IPS-20b (cell line): ENCODE measurements at regions not wholly inside any gene's neighbourhood (a gene's known extent, or its start where the extent isn't known, plus 50 kb on each side); places are given as distances from the start of the nearest gene placed in this dataset.

Experiments
- H3K27ac ChIP-seq: one replicate; pipeline ENCODE4 v1.5.1; 2013; ENCODE audit warnings: low read length
- H3K27me3 ChIP-seq: 2 replicates; pipeline ENCODE4 v1.6.1; 2013; ENCODE audit warnings: mild to moderate bottlenecking, low read length, inconsistent platforms; ENCODE audit not compliant: insufficient read depth
- H3K36me3 ChIP-seq: 2 replicates; pipeline ENCODE4 v1.6.1; 2013; ENCODE audit warnings: low read depth, mild to moderate bottlenecking, inconsistent platforms, low read length, moderate library complexity; ENCODE audit not compliant: insufficient read depth
- H3K4me1 ChIP-seq: 2 replicates; pipeline ENCODE4 v1.6.1; 2013; ENCODE audit warnings: mild to moderate bottlenecking, control low read depth, inconsistent platforms, low read length, moderate library complexity; ENCODE audit not compliant: insufficient read depth
- H3K4me3 ChIP-seq: 2 replicates; pipeline ENCODE4 v1.5.1; 2013; ENCODE audit warnings: mild to moderate bottlenecking, low read length, inconsistent platforms
- H3K9ac ChIP-seq: 2 replicates; pipeline ENCODE4 v1.6.1; 2013; ENCODE audit warnings: low read depth, mild to moderate bottlenecking, inconsistent platforms, low read length, moderate library complexity
- H3K9me3 ChIP-seq: 2 replicates; pipeline ENCODE4 v1.6.1; 2013; ENCODE audit warnings: mild to moderate bottlenecking, low read depth, low read length, inconsistent platforms; ENCODE audit not compliant: insufficient read depth

DNA sequence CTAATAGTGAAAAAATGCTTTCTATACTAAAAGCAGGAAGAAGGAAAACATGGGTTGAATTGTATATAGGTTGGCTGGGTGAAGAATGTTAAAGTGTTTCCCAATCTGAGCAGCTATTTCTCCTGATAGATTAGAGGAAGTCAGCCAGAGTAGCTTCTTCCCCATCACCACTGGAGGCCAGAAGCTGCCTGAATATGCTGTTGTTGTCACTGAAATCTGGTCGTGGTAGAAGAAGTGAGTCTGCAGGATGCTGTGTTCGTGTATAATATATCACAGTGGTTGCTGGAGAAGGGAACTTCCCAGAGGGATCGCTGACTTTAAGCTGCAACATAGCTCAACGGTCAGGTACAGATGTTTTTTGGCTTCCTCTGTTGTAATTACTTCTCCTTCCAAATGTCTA is 247.5 kb upstream of the LRATD1 start:
- no peaks in the 10 kb centered on the region for H3K27me3 ChIP-seq
- H3K9ac ChIP-seq: no peak overlapping the region
- no peak overlapping the region for H3K27ac ChIP-seq
- H3K36me3 ChIP-seq: no peaks in the 10 kb centered on the region
- no peaks in the 10 kb centered on the region for H3K9me3 ChIP-seq
- no peak overlapping the region for H3K4me3 ChIP-seq
- H3K4me1 ChIP-seq: no peaks in the 10 kb centered on the region

DNA sequence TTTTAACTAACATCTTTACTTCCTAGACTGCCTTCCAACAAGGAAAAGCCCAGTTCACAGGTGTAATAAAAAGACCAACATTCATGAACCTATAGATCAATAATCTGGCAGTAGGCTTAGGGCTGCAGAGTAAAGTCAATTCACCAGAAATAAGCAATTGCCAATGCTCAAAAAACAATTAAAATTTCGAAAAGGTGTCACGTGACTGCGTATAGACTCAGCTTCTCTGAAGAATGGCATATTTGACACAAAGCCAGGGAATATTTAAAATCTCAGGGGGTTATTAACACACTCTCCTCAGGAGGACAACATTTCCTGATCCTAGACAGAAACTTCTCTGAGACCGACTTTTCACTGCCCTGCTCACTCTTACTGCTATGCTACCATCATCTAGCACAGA is 245.2 kb upstream of the LRATD1 start:
- no peak overlapping the region for H3K9ac ChIP-seq
- H3K4me1 ChIP-seq: no peaks in the 10 kb centered on the region
- no peaks in the 10 kb centered on the region for H3K27me3 ChIP-seq
- H3K27ac ChIP-seq: no peak overlapping the region
- H3K9me3 ChIP-seq: no peaks in the 10 kb centered on the region
- H3K4me3 ChIP-seq: no peak overlapping the region
- no peaks in the 10 kb centered on the region for H3K36me3 ChIP-seq

DNA sequence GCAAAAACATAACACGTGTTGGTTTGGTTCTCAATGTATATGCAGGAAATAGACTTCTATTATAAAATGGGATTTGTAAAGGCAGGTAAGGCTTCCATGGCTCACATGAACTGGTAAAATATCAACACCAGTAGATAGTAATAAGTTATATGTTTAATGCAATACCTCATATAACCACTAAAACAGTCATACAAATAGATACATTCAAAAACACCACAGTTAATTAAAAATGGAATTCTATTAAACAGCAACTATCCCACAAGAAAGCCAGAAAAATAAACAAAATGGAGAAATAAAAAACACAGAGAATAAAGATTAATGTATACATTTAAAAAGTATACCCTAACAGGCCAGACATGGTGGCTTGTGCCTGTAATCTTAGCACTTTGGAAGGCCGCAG is 243.8 kb upstream of the LRATD1 start:
- Histone ChIP-seq H3K36me3 (no peaks in the 10 kb centered on the region), H3K4me3 (no peak overlapping the region), H3K9ac (no peak overlapping the region), H3K4me1 (no peaks in the 10 kb centered on the region), H3K27me3 (no peaks in the 10 kb centered on the region), H3K27ac (no peak overlapping the region), H3K9me3 (no peaks in the 10 kb centered on the region)

DNA sequence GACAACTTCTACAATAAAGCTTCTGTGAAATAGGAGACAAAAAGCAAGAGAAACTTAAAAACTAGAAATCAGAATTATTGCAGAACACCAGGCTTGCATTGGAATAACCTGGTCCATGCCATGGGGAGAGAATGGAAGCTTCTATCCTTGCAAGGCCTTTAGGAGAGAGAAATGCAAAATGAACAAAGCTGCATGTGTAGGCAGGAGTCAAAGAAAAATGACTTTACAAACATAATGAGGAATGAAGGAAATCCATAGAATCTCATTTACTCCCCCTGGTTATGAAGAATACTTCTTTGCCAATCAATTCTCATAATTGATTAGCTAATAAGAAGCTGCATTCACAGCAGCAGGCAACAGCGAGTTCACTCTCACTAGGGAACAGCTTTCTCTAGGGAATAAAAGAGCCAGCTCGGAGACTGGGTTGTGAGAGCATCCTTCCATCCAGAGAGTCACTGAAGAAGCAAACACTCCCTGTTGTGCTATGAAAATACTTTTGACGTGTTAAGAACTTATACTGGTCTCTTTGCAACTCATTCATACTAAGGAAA is 235.9 kb upstream of the LRATD1 start:
- Histone ChIP-seq H3K36me3 (no peaks in the 10 kb centered on the region), H3K27me3 (peaks cover 4% of the 10 kb centered on the region; the same call in 1 of the 2 replicates), H3K4me1 (peaks cover 7% of the 10 kb centered on the region; the same call in 1 of the 2 replicates), H3K27ac (no peak overlapping the region), H3K4me3 (no peak overlapping the region), H3K9ac (no peak overlapping the region), H3K9me3 (no peaks in the 10 kb centered on the region)

DNA sequence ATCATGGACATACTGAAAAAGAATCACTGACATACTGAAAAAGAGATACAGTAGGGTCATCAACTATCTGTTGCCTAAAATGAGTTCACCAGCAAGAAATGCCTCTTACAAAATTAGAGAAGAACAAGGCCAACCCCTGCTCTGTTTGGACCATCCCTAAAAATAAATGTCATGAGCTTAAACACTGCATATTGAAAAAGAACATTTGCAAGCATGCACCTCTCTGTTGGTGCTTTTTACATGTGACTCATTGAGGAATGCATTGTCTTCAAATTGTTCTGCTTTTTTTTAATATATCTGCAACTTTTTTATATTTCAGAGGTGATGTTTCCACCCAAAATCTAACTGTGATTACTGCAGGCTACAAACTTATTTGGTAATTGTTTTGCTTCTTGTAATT is 233.9 kb upstream of the LRATD1 start:
- Histone ChIP-seq H3K4me3 (no peak overlapping the region), H3K9ac (no peak overlapping the region), H3K4me1 (peaks cover 12% of the 10 kb centered on the region; the same call in 1 of the 2 replicates), H3K27ac (no peak overlapping the region), H3K36me3 (no peaks in the 10 kb centered on the region), H3K9me3 (no peaks in the 10 kb centered on the region), H3K27me3 (peaks cover 4% of the 10 kb centered on the region; the same call in 1 of the 2 replicates)

DNA sequence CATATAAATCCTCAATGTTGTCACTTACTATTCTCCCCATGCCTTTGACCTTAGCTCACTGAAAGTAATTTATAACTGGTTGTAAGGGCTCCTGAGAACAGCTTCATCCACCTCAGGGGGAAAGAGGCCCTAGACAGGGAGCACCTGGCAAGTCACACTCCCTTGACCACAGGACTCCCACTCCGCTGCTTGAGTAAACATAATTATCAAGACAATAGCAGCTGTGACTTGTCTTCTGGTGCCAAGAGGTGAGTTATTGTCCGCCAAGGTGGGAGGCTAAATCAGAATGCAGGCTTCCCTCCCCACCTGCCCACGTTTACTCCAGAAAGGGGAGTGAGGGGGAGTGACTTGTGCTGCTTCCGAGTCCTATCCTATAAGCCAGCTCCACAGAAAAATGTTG is 230.6 kb upstream of the LRATD1 start:
- H3K9me3 ChIP-seq: no peaks in the 10 kb centered on the region

DNA sequence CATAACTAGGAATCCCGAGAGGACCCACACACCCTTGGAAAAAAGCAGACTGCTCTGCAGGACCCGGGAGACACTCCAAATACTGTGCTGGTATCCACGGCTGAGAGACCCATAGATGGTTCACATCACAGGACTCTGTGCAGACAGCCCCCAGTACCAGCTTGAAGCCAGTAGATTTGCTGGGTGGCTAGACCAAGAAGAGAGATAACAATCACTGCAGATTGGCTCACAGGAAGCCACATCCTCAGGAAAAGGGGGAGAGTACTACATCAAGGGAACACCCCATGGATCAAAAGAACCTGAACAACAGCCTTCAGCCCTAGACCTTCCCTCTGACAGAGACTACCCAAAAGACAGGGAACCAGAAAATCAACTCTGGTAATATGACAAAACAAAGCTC is 223.8 kb upstream of the LRATD1 start:
- Histone ChIP-seq H3K9me3 (no peaks in the 10 kb centered on the region), H3K27ac (no peak overlapping the region), H3K27me3 (no peaks in the 10 kb centered on the region), H3K36me3 (no peaks in the 10 kb centered on the region), H3K4me3 (no peak overlapping the region), H3K4me1 (no peaks in the 10 kb centered on the region), H3K9ac (no peak overlapping the region)

More for the DNA sequence above, 230.6 kb upstream of the LRATD1 start:
- Histone ChIP-seq H3K36me3 (no peaks in the 10 kb centered on the region), H3K4me1 (peaks cover 12% of the 10 kb centered on the region; the same call in 1 of the 2 replicates), H3K27ac (no peak overlapping the region), H3K27me3 (peaks cover 4% of the 10 kb centered on the region; the same call in 1 of the 2 replicates), H3K4me3 (peak overlapping the region; percentile 21; the same call in 1 of the 2 replicates), H3K9ac (no peak overlapping the region)

DNA sequence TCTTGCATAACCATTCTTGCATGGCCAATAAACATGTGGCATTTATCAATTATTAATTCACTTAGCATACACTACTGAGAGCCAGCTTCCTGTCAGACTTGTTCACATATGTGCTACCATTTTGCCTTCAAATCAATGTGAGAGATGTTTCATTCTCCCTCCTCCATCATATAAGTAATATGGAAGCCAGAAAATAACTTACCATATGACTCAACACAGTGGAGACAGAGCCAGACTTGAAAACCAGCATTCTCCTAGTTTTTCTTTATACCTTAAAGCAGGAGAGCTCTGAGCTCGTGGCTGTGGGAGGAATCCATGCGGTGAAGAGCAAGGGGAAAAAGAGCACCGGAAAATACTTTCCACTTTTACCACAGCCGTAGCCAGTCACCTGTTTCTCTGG is 215.0 kb upstream of the LRATD1 start:
- Histone ChIP-seq H3K27me3 (no peaks in the 10 kb centered on the region), H3K9me3 (no peaks in the 10 kb centered on the region), H3K27ac (no peak overlapping the region), H3K9ac (no peak overlapping the region), H3K4me3 (no peak overlapping the region), H3K36me3 (no peaks in the 10 kb centered on the region), H3K4me1 (no peaks in the 10 kb centered on the region)

DNA sequence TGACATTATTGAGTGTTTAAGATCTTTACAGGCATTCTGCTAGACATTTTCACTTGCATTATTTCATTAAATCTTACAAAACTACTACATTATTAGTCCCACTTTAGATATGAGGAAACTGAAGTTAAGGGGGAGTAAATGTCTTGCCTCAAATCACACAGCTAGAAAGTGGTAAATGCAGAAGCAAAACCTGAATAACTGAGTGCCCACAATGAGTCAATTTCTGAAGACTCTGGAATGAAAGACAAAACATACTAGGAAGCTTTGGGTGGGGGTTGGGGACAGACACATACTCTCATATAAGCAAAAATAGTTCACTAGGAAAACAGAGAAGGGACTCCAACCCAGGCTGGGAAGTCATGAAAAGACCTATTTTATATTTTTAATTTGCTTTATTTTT is 214.4 kb upstream of the LRATD1 start:
- Histone ChIP-seq H3K4me1 (no peaks in the 10 kb centered on the region), H3K27me3 (no peaks in the 10 kb centered on the region), H3K36me3 (no peaks in the 10 kb centered on the region), H3K9ac (no peak overlapping the region), H3K9me3 (no peaks in the 10 kb centered on the region), H3K4me3 (no peak overlapping the region), H3K27ac (no peak overlapping the region)

DNA sequence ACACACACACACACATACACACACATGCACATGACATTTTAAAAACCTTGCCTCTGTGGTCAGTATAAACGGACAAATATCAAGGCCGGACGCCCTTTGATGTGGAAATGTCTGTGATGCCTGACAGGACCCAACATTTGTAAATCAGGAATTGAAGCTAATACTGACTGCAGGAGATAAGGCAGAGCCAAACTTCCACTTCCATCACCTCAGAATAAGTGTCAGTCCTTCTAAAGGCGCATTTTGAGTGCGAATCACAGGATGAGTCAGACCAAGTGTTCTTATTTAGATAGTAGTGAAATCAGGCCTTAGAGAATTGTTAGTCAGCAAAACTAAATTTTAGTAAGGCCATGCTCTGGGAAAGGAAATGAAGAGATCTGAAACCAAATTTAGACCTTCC is 211.7 kb upstream of the LRATD1 start:
- no peaks in the 10 kb centered on the region for H3K27me3 ChIP-seq

DNA sequence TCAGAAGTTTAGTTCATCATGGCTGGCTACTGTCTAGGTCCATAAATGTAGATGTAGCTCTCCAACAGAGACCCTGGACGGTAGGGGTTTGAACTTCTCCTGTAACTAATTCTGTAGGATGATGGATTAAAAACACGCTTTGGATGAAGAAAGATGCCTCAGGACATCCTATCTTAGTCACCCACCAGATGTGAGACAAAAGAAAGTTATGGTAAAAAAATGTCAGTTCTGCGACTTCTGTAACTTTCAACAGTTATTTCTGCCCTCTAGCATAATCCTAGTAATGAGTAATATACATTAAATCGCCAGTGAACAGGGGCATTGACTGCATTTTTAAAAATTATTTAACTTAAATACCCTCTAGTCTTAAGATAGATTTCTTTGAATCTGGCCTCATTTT is 210.1 kb upstream of the LRATD1 start:
- H3K36me3 ChIP-seq: no peaks in the 10 kb centered on the region
- no peak overlapping the region for H3K9ac ChIP-seq
- H3K4me3 ChIP-seq: no peak overlapping the region
- H3K4me1 ChIP-seq: no peaks in the 10 kb centered on the region
- no peaks in the 10 kb centered on the region for H3K27me3 ChIP-seq
- H3K9me3 ChIP-seq: no peaks in the 10 kb centered on the region
- no peak overlapping the region for H3K27ac ChIP-seq

More for the DNA sequence above, 211.7 kb upstream of the LRATD1 start:
- no peak overlapping the region for H3K4me3 ChIP-seq
- H3K9me3 ChIP-seq: no peaks in the 10 kb centered on the region
- no peak overlapping the region for H3K27ac ChIP-seq
- H3K9ac ChIP-seq: no peak overlapping the region
- H3K36me3 ChIP-seq: no peaks in the 10 kb centered on the region
- H3K4me1 ChIP-seq: no peaks in the 10 kb centered on the region

DNA sequence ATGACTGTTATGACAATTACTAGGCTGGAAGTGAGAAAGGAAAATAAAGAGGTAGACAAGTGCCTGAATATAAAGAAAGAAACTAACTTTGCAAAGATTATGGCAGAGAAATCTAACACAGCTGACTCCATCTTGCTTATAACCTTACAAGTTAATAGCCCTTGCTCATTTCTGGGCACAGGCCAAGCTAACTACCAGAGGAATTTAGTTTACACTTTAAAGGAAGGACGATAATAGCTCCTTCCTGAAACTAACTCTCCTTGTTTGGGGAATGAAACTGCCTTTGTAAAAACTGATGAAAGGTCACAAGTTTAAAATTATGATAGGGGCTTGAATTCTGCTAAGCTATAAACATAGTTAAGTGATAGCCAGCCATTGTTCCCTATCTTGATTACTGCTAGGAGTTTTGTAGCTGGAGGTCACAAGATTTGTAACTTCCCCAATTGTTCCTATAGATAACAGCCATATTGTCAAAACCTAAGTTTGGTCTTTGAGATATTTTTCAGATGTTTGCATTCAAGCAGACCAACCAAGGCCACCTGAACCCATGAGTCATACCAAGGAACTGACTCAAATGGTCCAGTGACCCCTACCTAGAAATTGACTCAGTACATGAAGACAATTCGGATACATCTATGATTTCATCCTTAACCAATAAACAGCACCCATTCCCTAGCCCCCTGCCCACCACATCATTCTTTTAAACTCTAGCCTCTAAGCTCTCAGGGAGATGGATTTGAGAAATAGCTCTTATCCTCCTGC is 209.2 kb upstream of the LRATD1 start:
- Histone ChIP-seq H3K27ac (no peak overlapping the region), H3K9ac (no peak overlapping the region), H3K27me3 (no peaks in the 10 kb centered on the region), H3K4me1 (no peaks in the 10 kb centered on the region), H3K9me3 (no peaks in the 10 kb centered on the region), H3K4me3 (no peak overlapping the region), H3K36me3 (no peaks in the 10 kb centered on the region)
